ENCODE measurements at regions not wholly inside any gene's neighbourhood (a gene's known extent, or its start where the extent isn't known, plus 50 kb on each side); places are given as distances from the start of the nearest gene placed in this dataset.

- peaks cover 3% of the 10 kb centered on the region for H3K4me1 ChIP-seq (ENCODE audit: control insufficient read depth, insufficient read depth, low read length)
- no peaks in the 10 kb centered on the region for H3K36me3 ChIP-seq (ENCODE audit: control insufficient read depth, insufficient read depth, low read length, severe bottlenecking)
- H3K27me3 ChIP-seq (replicated peaks; ENCODE audit: control insufficient read depth, insufficient read depth, low read length) = no peaks in the 10 kb centered on the region
- no peaks in the 10 kb centered on the region for H3K9me3 ChIP-seq (ENCODE audit: control insufficient read depth, low read length)
- no peak overlapping the region for H3K4me3 ChIP-seq (ENCODE audit: low read length)
- DNase-seq (ENCODE audit: low read depth) = peak; percentile 66
- peak overlapping the region; percentile 4 for H3K9ac ChIP-seq (ENCODE audit: low read length)
Measured at GRCh38 chr6:148250975-148251685, 91.5 kb upstream of the SASH1 start.

DNA sequence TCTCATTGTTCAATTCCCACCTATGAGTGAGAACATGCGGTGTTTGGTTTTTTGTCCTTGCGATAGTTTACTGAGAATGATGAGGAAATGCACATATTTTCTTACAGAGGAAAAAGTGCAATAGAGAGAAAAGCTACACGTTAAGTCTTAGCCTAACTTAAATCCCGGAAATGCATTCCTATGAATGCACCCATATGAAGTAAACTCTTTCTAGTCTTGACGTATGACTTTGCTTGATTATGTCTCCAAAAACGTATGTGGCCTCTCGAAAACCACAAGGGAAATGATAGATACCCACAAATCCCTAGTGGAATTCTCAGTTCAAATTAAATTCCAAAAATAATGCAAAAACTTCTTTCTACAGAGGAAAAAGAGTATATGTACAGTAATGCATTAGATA, 90.7 kb upstream of the SASH1 start:
- H3K9me3 ChIP-seq (ENCODE audit: control insufficient read depth, low read length) = no peaks in the 10 kb centered on the region
- H3K9ac ChIP-seq (ENCODE audit: low read length) = no peak overlapping the region
- DNase-seq (ENCODE audit: low read depth) = peak; percentile 41
- no peaks in the 10 kb centered on the region for H3K27me3 ChIP-seq (replicated peaks; ENCODE audit: control insufficient read depth, insufficient read depth, low read length)
- H3K36me3 ChIP-seq (ENCODE audit: control insufficient read depth, insufficient read depth, low read length, severe bottlenecking) = no peaks in the 10 kb centered on the region
- no peak overlapping the region for H3K4me3 ChIP-seq (ENCODE audit: low read length)
- H3K4me1 ChIP-seq (ENCODE audit: control insufficient read depth, insufficient read depth, low read length) = peaks cover 3% of the 10 kb centered on the region

DNA sequence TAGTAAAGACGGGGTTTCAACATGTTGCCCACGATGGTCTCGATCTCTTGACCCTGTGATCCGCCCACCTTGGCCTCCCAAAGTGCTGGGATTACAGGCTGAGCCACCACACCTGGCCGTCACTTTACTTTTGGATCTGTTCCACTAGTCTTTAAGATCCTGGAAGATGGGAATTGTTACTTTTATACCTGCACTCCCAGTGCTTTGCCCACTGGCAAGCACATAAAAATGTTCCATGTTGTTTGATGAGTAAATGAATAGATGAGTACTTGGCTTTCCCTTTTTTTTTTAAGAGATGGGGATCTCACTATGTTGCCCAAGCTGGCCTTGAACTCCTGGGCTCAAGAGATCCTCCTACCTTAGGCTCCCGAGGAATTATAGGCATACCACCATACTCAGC, 84.8 kb upstream of the SASH1 start:
- DNase-seq (ENCODE audit: low read depth) = no peak
- Histone ChIP-seq H3K4me1 (ENCODE audit: control insufficient read depth, insufficient read depth, low read length) (no peaks in the 10 kb centered on the region), H3K9me3 (ENCODE audit: control insufficient read depth, low read length) (no peaks in the 10 kb centered on the region), H3K9ac (ENCODE audit: low read length) (no peak overlapping the region), H3K27me3 (replicated peaks; ENCODE audit: control insufficient read depth, insufficient read depth, low read length) (no peaks in the 10 kb centered on the region), H3K4me3 (ENCODE audit: low read length) (no peak overlapping the region), H3K36me3 (ENCODE audit: control insufficient read depth, insufficient read depth, low read length, severe bottlenecking) (no peaks in the 10 kb centered on the region)

DNA sequence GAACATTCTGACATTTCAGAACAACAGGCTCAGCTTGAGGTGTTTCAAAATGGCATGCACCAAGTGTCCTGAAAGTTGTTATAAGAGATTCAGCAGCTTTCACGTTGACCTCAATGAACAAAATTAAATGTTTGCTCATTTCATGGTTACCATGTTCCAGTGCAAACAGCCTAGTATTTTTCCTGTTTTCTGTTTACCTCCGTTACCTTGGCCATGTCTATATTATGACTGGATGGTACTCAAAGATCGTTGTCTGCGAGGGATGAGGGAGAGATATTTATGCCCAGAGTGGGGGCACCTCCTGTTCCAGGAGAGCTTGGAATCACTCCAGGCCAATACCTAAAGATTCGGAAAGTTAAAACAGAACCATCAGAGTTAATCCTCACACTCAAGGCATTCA, 83.8 kb upstream of the SASH1 start:
- H3K9me3 ChIP-seq (ENCODE audit: control insufficient read depth, low read length) = no peaks in the 10 kb centered on the region
- no peaks in the 10 kb centered on the region for H3K27me3 ChIP-seq (replicated peaks; ENCODE audit: control insufficient read depth, insufficient read depth, low read length)
- no peak for DNase-seq (ENCODE audit: low read depth)
- H3K36me3 ChIP-seq (ENCODE audit: control insufficient read depth, insufficient read depth, low read length, severe bottlenecking) = no peaks in the 10 kb centered on the region
- no peak overlapping the region for H3K9ac ChIP-seq (ENCODE audit: low read length)
- no peak overlapping the region for H3K4me3 ChIP-seq (ENCODE audit: low read length)
- H3K4me1 ChIP-seq (ENCODE audit: control insufficient read depth, insufficient read depth, low read length) = no peaks in the 10 kb centered on the region

DNA sequence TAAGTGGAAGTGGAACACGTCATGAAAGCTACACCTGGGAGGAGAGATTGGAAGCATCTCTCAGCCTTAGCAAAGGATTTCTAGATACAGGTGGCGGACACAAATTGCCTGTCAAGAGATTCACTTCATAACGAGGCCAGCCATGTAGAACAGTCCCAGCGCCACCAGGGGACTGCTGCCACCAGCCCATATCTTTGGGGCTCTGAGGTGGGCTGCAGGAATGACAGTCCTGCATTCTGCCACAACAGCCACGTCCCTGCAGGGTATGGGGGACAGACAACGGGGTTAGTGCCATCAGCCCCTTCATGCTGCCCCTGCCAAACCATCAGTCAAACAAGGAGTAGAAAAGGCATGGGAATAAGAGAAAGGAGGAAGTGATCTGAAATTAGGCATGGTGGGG, 81.2 kb upstream of the SASH1 start:
- no peaks in the 10 kb centered on the region for H3K27me3 ChIP-seq (replicated peaks; ENCODE audit: control insufficient read depth, insufficient read depth, low read length)
- DNase-seq (ENCODE audit: low read depth) = no peak
- no peaks in the 10 kb centered on the region for H3K4me1 ChIP-seq (ENCODE audit: control insufficient read depth, insufficient read depth, low read length)
- no peak overlapping the region for H3K9ac ChIP-seq (ENCODE audit: low read length)
- no peaks in the 10 kb centered on the region for H3K36me3 ChIP-seq (ENCODE audit: control insufficient read depth, insufficient read depth, low read length, severe bottlenecking)
- no peak overlapping the region for H3K4me3 ChIP-seq (ENCODE audit: low read length)
- no peaks in the 10 kb centered on the region for H3K9me3 ChIP-seq (ENCODE audit: control insufficient read depth, low read length)

DNA sequence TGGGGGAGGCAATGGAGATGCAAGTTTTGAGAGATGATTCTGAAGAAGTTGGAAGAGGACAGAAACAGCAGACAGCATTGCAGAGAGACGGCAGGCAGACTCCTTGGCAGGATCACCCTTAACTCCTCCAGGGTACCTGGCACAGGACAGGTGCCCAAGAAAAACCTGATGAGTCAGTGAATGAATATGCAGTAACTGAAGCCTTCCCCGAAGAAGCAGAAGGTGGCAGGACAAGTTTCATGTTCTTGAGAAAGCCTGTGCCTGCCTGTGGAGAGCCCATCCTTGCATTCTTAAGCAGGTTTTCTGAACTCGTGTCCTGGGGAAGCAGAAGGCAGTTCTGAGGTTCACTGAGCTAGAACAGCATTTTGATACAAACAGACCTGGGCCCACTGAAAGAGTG, 79.6 kb upstream of the SASH1 start:
- peaks cover under 1% of the 10 kb centered on the region for H3K4me1 ChIP-seq (ENCODE audit: control insufficient read depth, insufficient read depth, low read length)
- H3K9me3 ChIP-seq (ENCODE audit: control insufficient read depth, low read length) = no peaks in the 10 kb centered on the region
- H3K9ac ChIP-seq (ENCODE audit: low read length) = no peak overlapping the region
- no peak for DNase-seq (ENCODE audit: low read depth)
- H3K27me3 ChIP-seq (replicated peaks; ENCODE audit: control insufficient read depth, insufficient read depth, low read length) = no peaks in the 10 kb centered on the region
- H3K4me3 ChIP-seq (ENCODE audit: low read length) = no peak overlapping the region
- H3K36me3 ChIP-seq (ENCODE audit: control insufficient read depth, insufficient read depth, low read length, severe bottlenecking) = no peaks in the 10 kb centered on the region

DNA sequence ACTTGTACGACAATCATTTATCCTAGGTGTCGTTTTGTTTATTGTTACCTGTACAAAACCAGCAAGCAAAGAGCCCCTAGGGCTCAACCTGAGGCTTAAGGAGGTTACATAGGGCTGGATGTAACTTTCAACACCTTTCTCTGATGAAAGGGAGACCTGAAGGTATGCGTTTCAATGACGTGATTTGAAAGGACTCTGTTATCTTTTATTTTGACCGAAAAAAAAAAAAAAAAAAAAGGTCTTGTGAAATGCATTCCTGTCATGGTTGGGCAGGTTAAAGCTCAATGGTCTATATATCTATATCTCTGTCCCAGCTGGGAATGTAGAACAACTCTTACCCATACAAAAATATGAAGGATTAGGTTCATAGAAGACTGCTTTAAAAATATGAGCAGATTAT, 78.7 kb upstream of the SASH1 start:
- Histone ChIP-seq H3K9me3 (ENCODE audit: control insufficient read depth, low read length) (no peaks in the 10 kb centered on the region), H3K4me3 (ENCODE audit: low read length) (no peak overlapping the region), H3K27me3 (replicated peaks; ENCODE audit: control insufficient read depth, insufficient read depth, low read length) (no peaks in the 10 kb centered on the region), H3K36me3 (ENCODE audit: control insufficient read depth, insufficient read depth, low read length, severe bottlenecking) (no peaks in the 10 kb centered on the region), H3K9ac (ENCODE audit: low read length) (no peak overlapping the region), H3K4me1 (ENCODE audit: control insufficient read depth, insufficient read depth, low read length) (peaks cover 7% of the 10 kb centered on the region)
- no peak for DNase-seq (ENCODE audit: low read depth)

DNA sequence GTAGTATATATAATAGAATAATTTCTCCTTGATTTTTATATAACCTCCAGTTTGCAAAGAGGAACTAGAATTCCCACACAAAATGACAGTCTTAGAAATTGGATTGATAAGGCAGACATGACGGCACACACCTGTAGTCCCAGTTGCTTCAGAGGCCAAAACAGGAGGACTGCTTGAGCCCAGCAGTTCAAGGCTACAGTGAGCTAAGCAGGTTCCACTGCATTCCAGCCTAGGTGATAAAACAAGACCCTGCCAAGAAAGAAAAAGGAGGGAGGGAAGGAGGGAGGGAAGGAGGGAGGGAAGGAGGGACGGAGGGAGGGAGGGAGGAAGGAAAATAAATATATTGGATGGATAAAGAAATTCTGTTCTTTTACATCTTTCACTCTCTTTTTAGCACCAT, 77.6 kb upstream of the SASH1 start:
- peaks cover 7% of the 10 kb centered on the region for H3K4me1 ChIP-seq (ENCODE audit: control insufficient read depth, insufficient read depth, low read length)
- H3K9ac ChIP-seq (ENCODE audit: low read length) = no peak overlapping the region
- no peaks in the 10 kb centered on the region for H3K27me3 ChIP-seq (replicated peaks; ENCODE audit: control insufficient read depth, insufficient read depth, low read length)
- H3K36me3 ChIP-seq (ENCODE audit: control insufficient read depth, insufficient read depth, low read length, severe bottlenecking) = no peaks in the 10 kb centered on the region
- no peaks in the 10 kb centered on the region for H3K9me3 ChIP-seq (ENCODE audit: control insufficient read depth, low read length)
- no peak for DNase-seq (ENCODE audit: low read depth)
- H3K4me3 ChIP-seq (ENCODE audit: low read length) = no peak overlapping the region

DNA sequence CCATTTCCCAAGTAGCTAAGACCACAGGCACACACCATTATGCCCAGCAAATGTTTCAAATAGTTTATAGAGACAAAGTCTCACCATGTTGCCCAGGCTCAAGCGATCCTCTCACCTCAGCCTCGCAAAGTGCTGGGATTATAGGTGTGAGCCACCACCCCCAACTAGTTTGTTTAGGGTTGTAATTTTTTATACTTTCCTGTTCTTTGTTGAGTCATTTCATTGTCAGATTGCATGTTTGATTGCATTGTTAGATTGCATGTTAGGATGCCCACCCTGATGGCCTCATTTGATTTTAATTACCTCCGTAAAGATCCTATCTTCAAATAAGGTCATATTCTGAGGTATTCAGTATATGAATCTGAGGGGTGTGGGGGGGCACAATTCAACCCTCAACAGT, 73.3 kb upstream of the SASH1 start:
- no peaks in the 10 kb centered on the region for H3K36me3 ChIP-seq (ENCODE audit: control insufficient read depth, insufficient read depth, low read length, severe bottlenecking)
- no peak overlapping the region for H3K9ac ChIP-seq (ENCODE audit: low read length)
- no peak for DNase-seq (ENCODE audit: low read depth)
- H3K4me3 ChIP-seq (ENCODE audit: low read length) = no peak overlapping the region
- H3K27me3 ChIP-seq (replicated peaks; ENCODE audit: control insufficient read depth, insufficient read depth, low read length) = no peaks in the 10 kb centered on the region
- H3K4me1 ChIP-seq (ENCODE audit: control insufficient read depth, insufficient read depth, low read length) = peaks cover 33% of the 10 kb centered on the region
- H3K9me3 ChIP-seq (ENCODE audit: control insufficient read depth, low read length) = no peaks in the 10 kb centered on the region

DNA sequence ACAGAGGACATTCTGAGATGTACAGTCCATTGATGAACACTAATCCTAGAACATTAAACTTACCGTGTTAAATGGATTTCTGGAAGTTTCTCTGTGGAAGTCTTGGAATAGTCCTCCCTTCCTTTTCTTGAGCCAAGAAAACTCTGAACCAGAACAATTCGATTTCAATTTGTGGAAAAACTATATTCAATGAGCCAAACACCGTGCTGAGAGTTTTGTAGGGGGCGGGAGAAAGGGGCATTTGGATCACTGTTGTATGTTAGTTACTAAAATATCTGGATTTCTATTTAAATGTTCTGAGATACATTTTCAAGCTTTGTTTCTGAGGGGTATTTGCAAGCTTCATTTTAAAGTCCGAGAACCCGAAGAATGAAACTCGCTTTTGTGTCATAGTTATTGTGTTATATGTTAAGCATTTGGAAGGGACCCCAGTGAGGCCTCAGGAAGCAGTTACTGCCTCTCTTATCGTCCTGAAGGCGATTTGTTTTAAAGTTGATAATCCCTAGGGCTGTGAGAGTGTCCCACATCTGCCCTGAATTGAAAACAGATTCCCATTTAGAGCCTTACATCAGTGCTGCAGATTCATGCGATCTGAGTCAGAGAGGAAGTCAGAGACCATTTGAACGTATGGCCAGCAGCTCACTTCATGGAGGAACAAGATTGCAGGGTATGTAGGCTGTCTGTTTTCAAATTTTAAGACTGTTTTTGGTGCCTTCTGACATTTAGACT, 70.8 kb upstream of the SASH1 start:
- peak; percentile 92 for DNase-seq (ENCODE audit: low read depth)
- peaks cover 42% of the 10 kb centered on the region for H3K4me1 ChIP-seq (ENCODE audit: control insufficient read depth, insufficient read depth, low read length)
- H3K9ac ChIP-seq (ENCODE audit: low read length) = peak overlapping the region; percentile 90
- H3K4me3 ChIP-seq (ENCODE audit: low read length) = peak overlapping the region; percentile 91
- no peaks in the 10 kb centered on the region for H3K36me3 ChIP-seq (ENCODE audit: control insufficient read depth, insufficient read depth, low read length, severe bottlenecking)
- H3K27me3 ChIP-seq (replicated peaks; ENCODE audit: control insufficient read depth, insufficient read depth, low read length) = no peaks in the 10 kb centered on the region
- H3K9me3 ChIP-seq (ENCODE audit: control insufficient read depth, low read length) = no peaks in the 10 kb centered on the region

- Histone ChIP-seq H3K9ac (ENCODE audit: low read length) (peak overlapping the region; percentile 90), H3K4me1 (ENCODE audit: control insufficient read depth, insufficient read depth, low read length) (peaks cover 42% of the 10 kb centered on the region), H3K9me3 (ENCODE audit: control insufficient read depth, low read length) (no peaks in the 10 kb centered on the region), H3K27me3 (replicated peaks; ENCODE audit: control insufficient read depth, insufficient read depth, low read length) (no peaks in the 10 kb centered on the region), H3K4me3 (ENCODE audit: low read length) (peak overlapping the region; percentile 91), H3K36me3 (ENCODE audit: control insufficient read depth, insufficient read depth, low read length, severe bottlenecking) (no peaks in the 10 kb centered on the region)
- DNase-seq (ENCODE audit: low read depth) = no peak
Measured at GRCh38 chr6:148272597-148272996, 70.0 kb upstream of the SASH1 start.
